Right lobe of liver (tissue), 6 donors: ENCODE measurements at regions not wholly inside any gene's neighbourhood (a gene's known extent, or its start where the extent isn't known, plus 50 kb on each side); places are given as distances from the start of the nearest gene placed in this dataset.
"Not testable (repeated sequence)": the region's sequence is repeated elsewhere in the genome, so short reads cannot be mapped to it uniquely, and the experiment has no call there.

Experiments used
- ATAC-seq, 4 donors: fragments of 200-7000 bp; cut with Tn5 transposase; one replicate each; pipeline ENCODE4 v1.9.1; 2020; ENCODE audit warnings: mild to moderate bottlenecking in 4 of 4, moderate library complexity in 4 of 4
- DNase-seq, 3 donors: peaks; one replicate each; pipeline ENCODE4 v3.0.0-alpha.2; 2020
- H3K27ac ChIP-seq, 3 donors: fragments of 200-600 bp; one replicate each; pipeline ENCODE4 v1.8.0; 2022
- H3K27me3 ChIP-seq, 2 donors: fragments of 200-600 bp; one replicate each; pipeline ENCODE4 v1.8.0; 2022
- H3K36me3 ChIP-seq, 4 donors: fragments of 200-600 bp; sonication (generic) in 1 of 4; one replicate each; pipeline versions ENCODE4 v1.5.1 to v1.8.0; 2017 to 2022; ENCODE audit warnings: control low read depth in 1 of 4
- H3K4me1 ChIP-seq, 4 donors: fragments of 200-600 bp; sonication (generic) in 1 of 4; one replicate each; pipeline versions ENCODE4 v1.5.1 to v1.8.0; 2017 to 2022; ENCODE audit warnings: control low read depth in 1 of 4
- H3K4me3 ChIP-seq, 3 donors: fragments of 200-600 bp; one replicate each; pipeline ENCODE4 v1.8.0; 2022
- H3K9me3 ChIP-seq, 4 donors: fragments of 200-600 bp; sonication (generic) in 1 of 4; one replicate each; pipeline versions ENCODE4 v1.5.1 to v1.8.0; 2017 to 2022; ENCODE audit warnings: control low read depth in 1 of 4
- POLR2A ChIP-seq: fragments of 450-650 bp; IDR thresholded peaks from one replicate; pipeline ENCODE4 v1.6.1; 2017; ENCODE audit warnings: antibody characterized with exemption, mild to moderate bottlenecking
- WGBS: methylation state at CpG from one replicate; pipeline ENCODE4 v1.1.6; 2018; ENCODE audit warnings: low coverage, low lambda C conversion rate; ENCODE audit not compliant: insufficient coverage; ENCODE audit errors: missing lambda C conversion rate; 5-methylcytosine and 5-hydroxymethylcytosine counted together
- intact Hi-C, 2 donors: fragments of 100-400 bp; cut with DNase I; formaldehyde crosslinking; loops; one replicate each; pipeline versions ENCODE4 v1.11.2 to v1.14.1; 2022
- TF ChIP-seq, protein P1 (sequence below), 4 donors: fragments of 200-600 bp in 3 of 4; fragments of 450-650 bp in 1 of 4; IDR thresholded peaks; one replicate each; pipeline versions ENCODE4 v1.5.1 to v1.8.0; 2016 to 2022; ENCODE audit warnings: antibody characterized with exemption in 4 of 4, mild to moderate bottlenecking in 2 of 4
- donor health status: DM: no; HTN: yes; CAD: no.
- donor health status: DM: no; HTN: no; CAD: no.
- donor health status: DM: no; HTN: no; CAD: no.
- donor health status: DM: no; HTN: yes; CAD: no.
- donor health status: DM: no; HTN: yes; CAD: no.

GRCh38 chr7:49022448-49022847, 98.1 kb downstream of the CDC14C start:
- intact Hi-C loops, result no loop called here
- Histone ChIP-seq H3K4me3 (no peak overlapping the region), H3K4me1 (no peaks in the 10 kb centered on the region), H3K9me3 (no peaks in the 10 kb centered on the region), H3K36me3 (no peaks in the 10 kb centered on the region), H3K27ac (no peak overlapping the region), H3K27me3 (no peaks in the 10 kb centered on the region)
- no peak for TF ChIP-seq POLR2A
- TF ChIP-seq, protein P1, sequence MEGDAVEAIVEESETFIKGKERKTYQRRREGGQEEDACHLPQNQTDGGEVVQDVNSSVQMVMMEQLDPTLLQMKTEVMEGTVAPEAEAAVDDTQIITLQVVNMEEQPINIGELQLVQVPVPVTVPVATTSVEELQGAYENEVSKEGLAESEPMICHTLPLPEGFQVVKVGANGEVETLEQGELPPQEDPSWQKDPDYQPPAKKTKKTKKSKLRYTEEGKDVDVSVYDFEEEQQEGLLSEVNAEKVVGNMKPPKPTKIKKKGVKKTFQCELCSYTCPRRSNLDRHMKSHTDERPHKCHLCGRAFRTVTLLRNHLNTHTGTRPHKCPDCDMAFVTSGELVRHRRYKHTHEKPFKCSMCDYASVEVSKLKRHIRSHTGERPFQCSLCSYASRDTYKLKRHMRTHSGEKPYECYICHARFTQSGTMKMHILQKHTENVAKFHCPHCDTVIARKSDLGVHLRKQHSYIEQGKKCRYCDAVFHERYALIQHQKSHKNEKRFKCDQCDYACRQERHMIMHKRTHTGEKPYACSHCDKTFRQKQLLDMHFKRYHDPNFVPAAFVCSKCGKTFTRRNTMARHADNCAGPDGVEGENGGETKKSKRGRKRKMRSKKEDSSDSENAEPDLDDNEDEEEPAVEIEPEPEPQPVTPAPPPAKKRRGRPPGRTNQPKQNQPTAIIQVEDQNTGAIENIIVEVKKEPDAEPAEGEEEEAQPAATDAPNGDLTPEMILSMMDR (IDR thresholded peaks at IDR 0.05), result no peak
- DNase-seq (no peak), ATAC-seq (no peak)

DNA sequence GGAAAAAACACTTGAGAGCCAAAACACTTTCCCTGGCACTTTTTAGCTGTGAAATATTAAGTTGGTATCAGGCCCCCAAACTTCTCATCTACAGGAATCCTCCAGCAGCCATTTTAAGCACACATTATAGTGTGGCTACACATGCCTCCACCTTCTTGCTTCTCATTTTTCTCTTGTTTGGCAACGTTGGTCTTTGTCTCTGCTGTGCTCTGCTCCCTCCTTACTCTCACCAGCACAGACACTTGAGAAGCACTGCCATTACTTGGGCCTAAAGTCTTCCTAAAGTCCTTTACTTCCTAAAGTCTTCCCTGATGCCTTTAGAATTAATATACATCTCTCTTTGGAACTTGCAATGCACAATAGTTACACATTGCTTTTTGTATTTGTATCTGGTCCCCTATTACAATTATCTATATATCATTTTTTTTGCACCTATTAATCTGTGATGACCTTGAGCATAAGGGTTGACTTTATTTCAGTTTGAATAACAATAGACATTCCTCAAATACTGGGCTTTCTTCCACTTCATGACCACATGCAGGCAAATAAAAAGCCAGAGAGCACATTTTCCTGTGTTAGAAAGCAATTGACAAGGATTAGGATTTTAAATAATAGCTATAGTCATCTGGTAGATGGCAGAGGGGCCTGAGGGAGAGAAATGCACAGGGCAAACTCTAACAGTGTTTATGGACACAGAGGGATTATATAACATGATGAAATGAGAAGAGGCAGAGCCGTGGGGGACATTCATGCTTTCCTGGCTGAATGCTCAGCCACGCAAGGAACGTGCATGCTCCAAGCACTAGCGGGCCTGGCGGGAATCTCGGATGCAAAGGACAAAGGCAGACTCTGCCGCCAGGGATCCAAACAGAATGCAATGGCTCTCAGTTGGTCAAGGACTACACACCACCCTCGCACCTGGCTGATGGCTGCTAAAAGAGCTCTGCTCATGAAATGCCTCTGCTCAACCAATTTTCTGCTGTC, 99.3 kb downstream of the CDC14C start:
- intact Hi-C loops, result no loop called here
- DNase-seq, result no peak
- Histone ChIP-seq H3K9me3 (no peaks in the 10 kb centered on the region), H3K27ac (no peak overlapping the region), H3K4me1 (no peaks in the 10 kb centered on the region), H3K4me3 (no peak overlapping the region), H3K36me3 (no peaks in the 10 kb centered on the region), H3K27me3 (no peaks in the 10 kb centered on the region)
- WGBS, result 65% methylated on average over 6 of the region's 9 CpGs
- TF ChIP-seq POLR2A, result no peak
- TF ChIP-seq, protein P1 (IDR thresholded peaks at IDR 0.05), result no peak
- ATAC-seq, result no peak

DNA sequence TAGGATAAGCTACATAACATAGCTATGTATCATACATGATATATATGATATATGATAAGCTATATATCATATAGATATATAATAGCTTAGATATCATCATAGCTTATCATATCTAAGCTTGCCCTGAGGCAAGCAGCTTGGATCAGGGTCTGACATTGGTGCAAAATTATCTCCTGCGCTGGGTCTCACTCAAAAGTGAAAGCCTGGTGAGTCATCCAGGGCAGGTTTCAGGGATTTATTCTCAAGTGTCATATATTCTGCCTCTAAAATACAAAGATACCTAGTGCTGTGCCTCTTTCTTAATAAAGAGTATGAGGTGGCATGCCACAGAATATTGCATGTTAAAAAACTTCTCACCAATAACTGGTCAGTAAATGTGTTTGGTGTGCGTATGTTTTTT, 105.9 kb downstream of the CDC14C start:
- WGBS, result 49% methylated on average over 2 of the region's 2 CpGs

DNA sequence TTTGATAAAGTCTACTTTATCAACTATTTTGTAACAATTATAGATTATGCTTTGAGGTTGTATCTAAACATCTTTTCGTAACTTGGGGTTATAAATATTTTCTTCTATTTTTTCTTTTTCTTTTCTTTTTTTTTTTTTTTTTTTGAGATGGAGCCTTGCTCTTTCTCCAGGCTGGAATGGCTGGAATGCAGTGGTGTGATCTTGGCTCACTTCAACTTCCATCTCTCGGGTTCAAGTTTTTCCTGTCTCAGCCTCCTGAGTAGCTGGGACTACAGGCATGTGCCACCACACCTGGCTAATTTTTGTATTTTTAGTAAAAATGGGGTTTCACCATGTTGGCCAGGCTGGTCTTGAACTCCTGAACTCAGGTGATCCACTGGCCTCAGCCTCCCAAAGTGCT, 108.8 kb downstream of the CDC14C start:
- H3K9me3 ChIP-seq, H3K27ac ChIP-seq, H3K4me1 ChIP-seq, H3K4me3 ChIP-seq, H3K36me3 ChIP-seq, intact Hi-C loops, ATAC-seq, H3K27me3 ChIP-seq, DNase-seq: not testable (repeated sequence)
- whole genome bisulfite sequencing, result 46% methylated on average over 1 of the region's 2 CpGs

More for the DNA sequence above, 105.9 kb downstream of the CDC14C start:
- TF ChIP-seq, protein P1 (IDR thresholded peaks at IDR 0.05), result no peak
- no peak for TF ChIP-seq POLR2A
- no peaks in the 10 kb centered on the region for H3K27me3 ChIP-seq
- no peaks in the 10 kb centered on the region for H3K9me3 ChIP-seq
- ATAC-seq (no peak), DNase-seq (no peak)
- H3K4me3 ChIP-seq, result no peak overlapping the region
- H3K27ac ChIP-seq, result no peak overlapping the region
- intact Hi-C loops, result no loop called here
- no peaks in the 10 kb centered on the region for H3K4me1 ChIP-seq
- no peaks in the 10 kb centered on the region for H3K36me3 ChIP-seq

DNA sequence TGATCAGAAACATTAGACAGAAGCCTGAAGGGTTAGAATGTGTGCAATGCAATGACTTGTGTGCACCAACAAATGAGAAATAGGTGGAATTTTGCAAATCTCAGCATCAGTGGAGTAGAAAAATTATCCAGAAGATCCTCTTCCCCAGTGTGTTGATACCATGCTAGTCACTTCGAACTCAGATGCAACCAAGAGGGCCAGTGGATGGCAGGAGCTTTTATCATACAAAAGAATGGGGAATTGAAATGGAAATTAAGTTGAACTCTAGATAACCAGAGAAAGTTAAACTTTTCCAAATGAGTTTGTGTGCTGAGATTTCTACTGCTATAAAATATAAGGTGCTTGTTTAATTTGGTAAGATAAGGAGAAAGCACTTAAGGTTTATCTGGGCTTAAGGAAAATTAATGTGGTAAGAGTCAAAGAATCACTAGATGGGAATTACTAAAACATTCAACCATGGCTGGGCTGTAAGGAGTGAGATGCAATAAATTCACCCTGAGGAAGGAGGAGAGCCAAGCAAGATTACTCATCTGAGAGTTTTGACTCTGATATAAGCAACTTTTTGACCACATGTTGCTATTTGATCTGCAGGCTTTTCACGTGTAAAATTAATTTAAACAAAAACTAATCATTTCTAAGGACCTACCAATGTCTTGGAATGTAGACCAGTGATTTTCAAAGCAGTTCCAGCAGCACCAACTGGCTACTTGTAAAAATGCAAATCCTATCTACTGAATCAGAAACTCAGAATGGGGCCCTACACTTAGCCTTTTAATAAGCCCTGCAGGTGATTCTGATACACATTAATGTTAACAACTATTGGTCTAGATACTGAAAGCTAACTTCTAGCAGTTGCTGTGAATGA, 113.2 kb downstream of the CDC14C start:
- Histone ChIP-seq H3K36me3 (no peaks in the 10 kb centered on the region), H3K4me1 (no peaks in the 10 kb centered on the region), H3K27ac (no peak overlapping the region), H3K9me3 (no peaks in the 10 kb centered on the region), H3K4me3 (no peak overlapping the region), H3K27me3 (no peaks in the 10 kb centered on the region)
- DNase-seq (no peak), ATAC-seq (no peak)
- WGBS, result 4% methylated on average over 2 of the region's 2 CpGs
- no peak for TF ChIP-seq POLR2A
- TF ChIP-seq, protein P1 (IDR thresholded peaks at IDR 0.05), result no peak
- intact Hi-C loops, result no loop called here
